ENCODE measurements at regions not wholly inside any gene's neighbourhood (a gene's known extent, or its start where the extent isn't known, plus 50 kb on each side); places are given as distances from the start of the nearest gene placed in this dataset.

DNA sequence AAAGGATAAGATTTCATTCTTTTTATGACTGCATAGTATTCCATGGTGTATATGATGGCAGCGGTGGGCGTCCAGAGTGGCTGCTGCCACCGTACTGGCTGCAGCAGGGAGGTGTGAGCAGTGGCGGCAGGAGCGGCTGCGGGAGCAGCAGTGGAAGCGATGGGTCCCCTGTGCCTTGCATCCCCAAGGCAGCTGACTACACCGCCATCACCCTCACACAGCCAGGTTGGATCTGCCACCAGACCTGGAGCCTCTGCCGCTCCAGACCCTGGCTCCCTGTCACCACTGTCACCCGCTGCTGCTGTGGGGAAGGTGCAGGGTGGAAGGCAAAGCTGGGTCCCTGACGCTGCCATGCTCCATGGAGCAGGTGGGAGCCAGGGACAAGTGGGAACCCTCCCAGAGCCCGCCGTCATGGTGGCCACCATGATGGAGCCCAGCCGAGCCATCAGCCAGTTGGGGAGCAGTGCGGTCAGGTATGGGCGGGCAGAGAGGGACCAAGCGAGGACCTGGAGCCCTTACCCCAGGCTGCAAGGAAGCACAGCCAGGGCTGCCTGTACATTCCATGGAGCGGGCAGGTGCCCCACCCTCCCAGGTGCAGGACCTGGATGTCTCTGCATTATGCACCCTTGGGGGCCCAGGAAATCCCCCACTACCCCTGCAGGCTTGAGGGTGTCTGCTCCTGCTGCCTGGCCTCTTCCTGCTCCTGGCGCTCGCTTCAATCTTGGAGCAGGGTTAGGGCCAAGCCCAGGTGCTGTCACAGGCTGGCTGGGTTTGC is 226.1 kb downstream of the OTOR start:
- DNase-seq (ENCODE audit: low read depth, low spot score): no peak
- dilution Hi-C loops (cut with MboI; ENCODE audit: extremely low pct_ligation_motif_present, low sequenced_read_pairs): no loop called here
- no peaks in the 10 kb centered on the region for H3K9me1 ChIP-seq (ENCODE audit: control insufficient read depth, extremely low read depth, insufficient read depth, low read length)

DNA sequence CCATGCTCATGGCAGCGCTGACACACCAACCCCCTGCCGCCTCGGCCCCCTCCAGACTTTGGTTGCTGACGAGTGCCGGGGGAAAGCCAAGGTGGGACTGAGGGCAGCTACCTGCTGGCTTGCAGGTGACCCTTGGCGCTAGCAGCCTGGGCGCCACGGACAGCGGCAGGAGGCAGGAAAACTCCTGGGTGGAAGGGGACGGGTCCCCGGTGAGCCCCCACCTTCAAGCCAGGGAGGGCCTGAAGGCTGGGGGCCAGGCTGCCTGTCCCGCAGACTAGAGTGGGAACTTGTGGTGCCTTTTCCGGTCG is 226.7 kb downstream of the OTOR start:
- H3K4me1 ChIP-seq (ENCODE audit: control insufficient read depth, extremely low read depth, insufficient read depth, low read length): no peaks in the 10 kb centered on the region
- no peaks in the 10 kb centered on the region for H3K27me3 ChIP-seq (ENCODE audit: control insufficient read depth, extremely low read depth, insufficient read depth, low read length)
- no peak overlapping the region for H3K27ac ChIP-seq (ENCODE audit: control insufficient read depth, insufficient read depth, low read length)
- H3K9me3 ChIP-seq (ENCODE audit: control insufficient read depth, low read depth, low read length): peaks cover 6% of the 10 kb centered on the region
- no peak for TF ChIP-seq EZH2 (IDR thresholded peaks at IDR 0.05; ENCODE audit: low read length)
- TF ChIP-seq, protein P1, sequence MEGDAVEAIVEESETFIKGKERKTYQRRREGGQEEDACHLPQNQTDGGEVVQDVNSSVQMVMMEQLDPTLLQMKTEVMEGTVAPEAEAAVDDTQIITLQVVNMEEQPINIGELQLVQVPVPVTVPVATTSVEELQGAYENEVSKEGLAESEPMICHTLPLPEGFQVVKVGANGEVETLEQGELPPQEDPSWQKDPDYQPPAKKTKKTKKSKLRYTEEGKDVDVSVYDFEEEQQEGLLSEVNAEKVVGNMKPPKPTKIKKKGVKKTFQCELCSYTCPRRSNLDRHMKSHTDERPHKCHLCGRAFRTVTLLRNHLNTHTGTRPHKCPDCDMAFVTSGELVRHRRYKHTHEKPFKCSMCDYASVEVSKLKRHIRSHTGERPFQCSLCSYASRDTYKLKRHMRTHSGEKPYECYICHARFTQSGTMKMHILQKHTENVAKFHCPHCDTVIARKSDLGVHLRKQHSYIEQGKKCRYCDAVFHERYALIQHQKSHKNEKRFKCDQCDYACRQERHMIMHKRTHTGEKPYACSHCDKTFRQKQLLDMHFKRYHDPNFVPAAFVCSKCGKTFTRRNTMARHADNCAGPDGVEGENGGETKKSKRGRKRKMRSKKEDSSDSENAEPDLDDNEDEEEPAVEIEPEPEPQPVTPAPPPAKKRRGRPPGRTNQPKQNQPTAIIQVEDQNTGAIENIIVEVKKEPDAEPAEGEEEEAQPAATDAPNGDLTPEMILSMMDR (optimal IDR thresholded peaks at IDR 0.05 in 1 of 3, IDR thresholded peaks at IDR 0.05 in 1 of 3, conservative IDR thresholded peaks at IDR 0.05 in 1 of 3; ENCODE audit: extremely low read depth in 1 of 3, insufficient read depth in 2 of 3, low read length in 3 of 3): no peak
- dilution Hi-C loops (cut with MboI; ENCODE audit: extremely low pct_ligation_motif_present, low sequenced_read_pairs): no loop called here
- no peaks in the 10 kb centered on the region for H3K79me2 ChIP-seq (ENCODE audit: control insufficient read depth, insufficient read depth, low read length)
- H2AFZ ChIP-seq (ENCODE audit: control insufficient read depth, low read length): no peak overlapping the region
- H4K20me1 ChIP-seq (ENCODE audit: control insufficient read depth, extremely low read depth, insufficient read depth, low read length): no peaks in the 10 kb centered on the region
- H3K9me1 ChIP-seq (ENCODE audit: control insufficient read depth, extremely low read depth, insufficient read depth, low read length): no peaks in the 10 kb centered on the region
- no peak for DNase-seq (ENCODE audit: low read depth, low spot score)
- H3K9ac ChIP-seq (ENCODE audit: control insufficient read depth, extremely low read depth, insufficient read depth, low read length): no peak overlapping the region
- no peak overlapping the region for H3K4me2 ChIP-seq (ENCODE audit: control insufficient read depth, extremely low read depth, insufficient read depth, low read depth, low read length)
- FAIRE-seq: no peak
- no peaks in the 10 kb centered on the region for H3K36me3 ChIP-seq (ENCODE audit: control insufficient read depth in 2 of 2, extremely low read depth in 1 of 2, insufficient read depth in 2 of 2, low read length in 2 of 2)
- no peak overlapping the region for H3K4me3 ChIP-seq (ENCODE audit: control insufficient read depth in 2 of 3, extremely low read depth in 1 of 3, insufficient read depth in 2 of 3, low read depth in 1 of 3, low read length in 3 of 3)

More for the DNA sequence above, 226.1 kb downstream of the OTOR start:
- Histone ChIP-seq H3K79me2 (ENCODE audit: control insufficient read depth, insufficient read depth, low read length) (no peaks in the 10 kb centered on the region), H3K4me2 (ENCODE audit: control insufficient read depth, extremely low read depth, insufficient read depth, low read depth, low read length) (no peak overlapping the region), H3K27ac (ENCODE audit: control insufficient read depth, insufficient read depth, low read length) (no peak overlapping the region), H2AFZ (ENCODE audit: control insufficient read depth, low read length) (no peak overlapping the region), H4K20me1 (ENCODE audit: control insufficient read depth, extremely low read depth, insufficient read depth, low read length) (no peaks in the 10 kb centered on the region), H3K36me3 (ENCODE audit: control insufficient read depth in 2 of 2, extremely low read depth in 1 of 2, insufficient read depth in 2 of 2, low read length in 2 of 2) (no peaks in the 10 kb centered on the region), H3K27me3 (ENCODE audit: control insufficient read depth, extremely low read depth, insufficient read depth, low read length) (no peaks in the 10 kb centered on the region), H3K9me3 (ENCODE audit: control insufficient read depth, low read depth, low read length) (peaks cover 6% of the 10 kb centered on the region), H3K9ac (ENCODE audit: control insufficient read depth, extremely low read depth, insufficient read depth, low read length) (no peak overlapping the region), H3K4me1 (ENCODE audit: control insufficient read depth, extremely low read depth, insufficient read depth, low read length) (no peaks in the 10 kb centered on the region), H3K4me3 (ENCODE audit: control insufficient read depth in 2 of 3, extremely low read depth in 1 of 3, insufficient read depth in 2 of 3, low read depth in 1 of 3, low read length in 3 of 3) (no peak overlapping the region)
- FAIRE-seq: no peak
- TF ChIP-seq EZH2 (IDR thresholded peaks at IDR 0.05; ENCODE audit: low read length): no peak
- TF ChIP-seq, protein P1 (optimal IDR thresholded peaks at IDR 0.05 in 1 of 3, IDR thresholded peaks at IDR 0.05 in 1 of 3, conservative IDR thresholded peaks at IDR 0.05 in 1 of 3; ENCODE audit: extremely low read depth in 1 of 3, insufficient read depth in 2 of 3, low read length in 3 of 3): no peak

All from keratinocyte (primary cell).